GM04504 (cell line): ENCODE measurements at regions not wholly inside any gene's neighbourhood (a gene's known extent, or its start where the extent isn't known, plus 50 kb on each side); places are given as distances from the start of the nearest gene placed in this dataset.
"Not testable (repeated sequence)": the region's sequence is repeated elsewhere in the genome, so short reads cannot be mapped to it uniquely, and the experiment has no call there.

Source experiments
- DNase-seq: peaks from one replicate; pipeline ENCODE4 v3.0.0-alpha.2; 2012; ENCODE audit warnings: low read depth

GRCh38 chr4:148955564-148956297 lies 513.5 kb upstream of the NR3C2 start:
- DNase-seq: no peak

- DNase-seq: no peak
These were observed 512.0 kb upstream of the NR3C2 start for GRCh38 chr4:148954011-148954749.

DNA sequence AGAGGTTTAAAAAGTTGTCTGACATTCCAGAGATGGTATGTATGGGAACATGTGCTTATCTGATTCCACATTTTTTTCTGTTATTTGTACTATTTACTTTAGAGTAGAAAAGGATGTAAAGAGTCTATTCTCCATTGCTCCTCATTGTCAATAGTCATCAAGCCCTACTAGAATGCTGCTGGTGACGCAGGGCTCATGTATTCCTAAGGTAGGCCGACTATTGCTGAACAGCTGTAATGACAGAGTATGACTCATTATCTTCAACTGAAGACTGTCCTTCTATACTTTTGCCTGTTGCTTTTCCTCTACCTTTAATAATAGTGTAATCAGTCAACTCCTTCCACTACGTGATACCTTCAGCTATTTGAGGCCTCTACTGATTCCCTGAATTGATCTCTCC lies 509.1 kb upstream of the NR3C2 start:
- no peak for DNase-seq

- DNase-seq: no peak
These were observed 504.1 kb upstream of the NR3C2 start for GRCh38 chr4:148946271-148946670.

DNA sequence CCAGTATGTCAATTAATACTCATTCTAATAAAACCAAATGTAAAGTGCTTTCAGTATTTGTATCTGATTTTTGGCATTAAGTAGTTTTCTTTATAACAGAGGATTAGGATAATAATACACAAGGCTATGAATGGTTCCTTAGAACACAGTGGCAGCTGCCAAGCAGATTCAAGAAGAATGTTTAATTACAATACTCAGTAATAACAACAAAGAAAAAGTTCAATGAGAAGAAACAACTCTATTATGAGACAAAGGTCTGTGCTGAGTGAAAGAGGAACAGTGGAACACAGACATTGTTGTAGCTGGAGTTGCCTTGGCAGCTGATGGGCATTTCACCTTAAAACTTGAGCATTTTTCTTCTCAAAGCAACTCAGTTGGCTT lies 502.6 kb upstream of the NR3C2 start:
- DNase-seq: no peak

DNA sequence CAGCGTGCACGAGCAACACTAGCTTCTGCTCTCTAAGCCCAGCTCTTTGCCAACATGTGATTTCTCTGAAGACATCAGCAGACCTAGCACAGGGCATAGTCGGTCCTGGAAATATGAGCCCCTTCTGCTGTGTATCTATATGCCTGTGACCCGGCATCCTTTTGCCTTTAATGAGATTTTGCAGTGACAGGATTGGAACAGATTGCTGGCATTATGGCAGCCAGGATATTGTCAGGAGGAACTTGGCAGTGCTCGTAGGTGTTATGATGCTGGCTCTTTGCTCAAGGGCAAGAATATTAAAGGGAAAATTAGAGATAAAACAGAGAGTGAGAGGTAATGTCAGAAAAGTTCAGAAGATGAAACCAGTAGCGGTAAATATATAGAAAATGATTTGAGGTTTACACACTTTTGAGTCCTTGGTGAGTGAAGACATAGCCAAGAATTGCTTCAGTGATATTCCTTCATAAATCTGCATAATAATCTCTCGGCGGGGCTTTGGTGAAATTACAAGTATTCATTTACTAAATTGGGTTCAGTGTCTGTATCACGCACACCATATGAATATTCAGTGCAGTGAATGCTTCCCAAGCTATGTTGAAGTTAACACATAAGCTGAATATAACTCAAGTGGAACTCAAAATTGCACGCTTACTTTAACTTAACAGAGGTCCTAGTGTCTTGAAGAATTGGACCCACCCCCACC lies 502.1 kb upstream of the NR3C2 start:
- DNase-seq: no peak

DNA sequence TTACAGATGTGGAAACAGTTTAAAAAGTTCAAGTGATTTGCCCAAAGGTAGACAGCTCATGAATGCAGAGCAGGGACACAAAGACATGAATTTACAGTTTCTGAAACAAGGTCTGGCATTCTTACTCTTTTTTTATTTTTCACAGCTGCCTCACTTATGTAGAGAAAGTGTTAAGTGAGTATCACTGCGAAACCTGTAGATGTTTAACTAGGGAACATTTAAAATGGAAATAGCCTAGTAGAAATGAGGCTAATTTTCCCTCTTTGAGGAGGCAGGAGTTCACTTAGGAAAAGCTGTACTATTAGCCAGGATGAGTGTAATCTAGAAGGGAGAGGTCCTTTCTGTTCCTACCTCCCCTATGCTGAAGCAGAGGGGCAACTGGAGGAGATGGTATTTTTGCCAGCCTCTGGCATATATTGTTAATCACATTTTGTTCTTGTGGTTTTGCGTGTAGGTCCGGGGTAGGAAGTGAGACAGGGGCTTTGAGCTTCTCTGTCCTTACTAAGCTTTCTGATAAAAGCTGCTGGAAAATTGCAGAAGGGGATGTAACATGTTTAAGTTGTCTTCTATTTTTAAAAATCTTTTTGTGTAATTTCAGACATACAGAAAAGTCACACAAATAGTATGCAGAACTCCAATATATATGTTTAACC lies 492.8 kb upstream of the NR3C2 start:
- no peak for DNase-seq

- DNase-seq: no peak
These were observed 484.4 kb upstream of the NR3C2 start for GRCh38 chr4:148926276-148927260.

GRCh38 chr4:148923881-148924280 lies 481.7 kb upstream of the NR3C2 start:
- DNase-seq: no peak

DNA sequence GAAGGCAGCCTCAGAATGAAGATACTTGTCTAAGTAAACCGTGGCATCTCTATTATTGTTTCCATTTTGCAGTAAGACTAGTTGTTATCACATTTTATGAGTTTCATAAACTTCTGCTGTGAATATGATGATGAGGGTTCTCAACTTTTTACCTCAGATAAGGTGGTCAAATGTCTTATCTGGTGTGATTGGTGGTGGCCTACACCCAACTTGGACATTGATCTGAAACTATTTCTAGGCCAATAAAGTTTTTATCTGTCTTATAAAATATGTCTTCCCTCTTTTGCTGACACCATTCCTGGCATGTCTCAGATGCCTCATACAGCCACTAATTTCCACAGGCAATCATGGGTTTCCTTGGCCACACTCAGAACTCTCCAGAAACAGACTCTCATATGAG lies 480.3 kb upstream of the NR3C2 start:
- no peak for DNase-seq

DNA sequence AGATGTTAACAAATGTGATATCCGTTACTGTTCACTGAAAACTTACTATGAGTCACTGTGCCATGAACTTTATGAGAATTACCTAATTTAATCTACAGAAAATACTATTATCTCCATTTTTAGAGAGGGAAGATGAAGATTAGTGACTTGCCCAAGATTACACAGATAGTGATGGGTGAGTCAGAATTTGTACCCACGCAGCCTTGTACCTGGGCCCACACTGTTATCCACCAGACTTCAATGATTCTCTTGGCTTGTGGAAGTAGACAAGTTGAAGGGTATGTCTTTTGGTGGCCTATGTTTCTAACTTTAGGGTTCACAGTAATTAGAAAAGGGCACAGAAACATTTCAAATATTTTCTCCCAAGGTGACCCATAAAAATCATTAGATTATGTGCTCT lies 472.5 kb upstream of the NR3C2 start:
- no peak for DNase-seq

DNA sequence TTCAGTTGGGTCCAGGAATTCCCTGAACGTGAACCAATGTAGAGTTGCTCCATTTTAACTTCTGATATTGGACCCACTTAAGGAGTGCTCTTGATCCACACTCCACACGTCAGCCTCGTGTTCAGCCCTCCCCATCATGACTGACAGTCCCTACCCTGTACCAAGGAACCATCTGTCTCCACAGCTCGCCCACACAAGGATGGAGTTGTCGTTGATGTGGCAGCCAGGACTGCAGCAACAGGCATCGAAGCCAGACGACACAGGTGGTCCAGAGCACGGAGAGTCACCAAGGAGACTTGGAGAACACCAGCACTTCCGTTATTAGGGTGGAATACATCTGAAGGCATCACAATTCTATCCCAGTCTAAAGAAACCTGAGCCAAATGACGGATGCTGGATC lies 472.1 kb upstream of the NR3C2 start:
- DNase-seq: no peak

DNA sequence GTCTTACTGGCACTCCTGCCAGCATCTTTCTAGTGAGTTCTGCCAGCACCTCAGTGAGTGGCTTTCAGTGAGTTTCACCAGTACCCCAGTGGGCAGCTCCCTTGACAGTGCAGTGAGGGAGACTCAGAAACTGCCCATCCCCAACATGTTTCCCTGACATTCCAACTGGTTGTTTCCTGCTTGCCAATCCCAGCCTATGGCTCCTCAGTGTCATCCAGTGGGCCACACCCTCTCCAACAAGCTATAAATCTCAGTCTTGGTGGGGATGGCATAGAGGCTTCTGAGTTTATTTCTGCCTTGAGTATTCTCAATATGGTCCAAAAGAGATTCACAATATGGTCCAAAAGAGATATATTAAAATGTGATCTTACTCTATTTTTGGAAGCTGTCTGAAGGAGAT lies 461.2 kb upstream of the NR3C2 start:
- no peak for DNase-seq

GRCh38 chr4:148901075-148901705 lies 459.0 kb upstream of the NR3C2 start:
- DNase-seq: no peak

DNA sequence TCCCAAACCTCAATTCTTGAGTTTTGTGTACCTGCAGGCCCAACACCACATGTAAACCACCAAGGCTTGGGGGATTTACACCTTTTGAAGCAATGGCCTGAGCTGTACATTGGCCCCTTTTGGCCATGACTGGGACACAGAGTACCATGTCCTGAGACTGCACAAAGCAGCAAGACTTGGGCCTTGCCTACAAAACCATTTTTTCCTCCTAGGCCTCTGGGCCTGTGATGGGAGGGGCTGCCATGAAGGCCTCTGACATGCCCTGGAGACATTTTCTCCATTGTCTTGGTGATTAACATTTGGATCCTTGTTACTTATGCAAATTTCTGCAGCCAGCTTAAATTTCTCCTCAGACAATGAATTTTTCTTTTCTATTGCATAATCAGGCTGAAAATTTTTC lies 455.9 kb upstream of the NR3C2 start:
- DNase-seq: not testable (repeated sequence)

DNA sequence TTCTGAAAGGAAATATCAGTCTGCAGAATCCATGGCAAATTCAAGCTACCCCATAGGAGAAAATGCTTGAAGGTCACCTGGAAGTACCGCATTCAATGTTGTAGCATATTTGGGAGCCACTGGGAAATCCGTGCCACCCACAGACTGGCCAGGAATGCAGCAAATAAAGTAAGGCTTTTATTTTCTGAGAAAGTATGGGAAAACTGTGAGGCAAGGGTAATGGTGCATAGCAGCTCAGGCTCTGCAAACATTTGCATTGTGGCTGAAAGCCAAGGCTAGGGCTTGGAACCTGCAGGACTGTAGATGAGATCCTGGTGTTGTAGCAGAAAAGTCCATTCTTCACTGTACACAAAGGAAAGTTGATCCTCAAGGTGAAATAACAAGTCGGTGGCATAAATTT lies 450.9 kb upstream of the NR3C2 start:
- no peak for DNase-seq

GRCh38 chr4:148883891-148884290 lies 441.7 kb upstream of the NR3C2 start:
- DNase-seq: no peak

DNA sequence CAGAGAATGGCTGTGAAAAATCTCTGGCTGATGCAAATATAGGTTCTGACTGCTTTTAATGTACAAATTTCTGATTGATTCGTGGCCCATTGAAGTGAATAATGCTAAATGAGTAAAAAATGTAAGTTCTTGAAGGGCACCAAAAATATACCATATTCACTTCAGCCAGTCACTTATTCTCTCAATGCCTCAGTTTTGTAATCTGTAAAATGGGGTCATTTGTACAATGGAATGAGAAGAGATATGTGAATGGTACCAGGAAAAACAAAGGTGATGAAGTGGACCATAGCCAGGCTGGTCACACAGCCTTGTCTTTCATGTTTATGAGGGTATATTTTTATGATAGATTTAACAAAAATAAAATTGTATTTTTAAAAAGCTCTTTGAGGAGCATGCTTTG lies 441.2 kb upstream of the NR3C2 start:
- DNase-seq: no peak

DNA sequence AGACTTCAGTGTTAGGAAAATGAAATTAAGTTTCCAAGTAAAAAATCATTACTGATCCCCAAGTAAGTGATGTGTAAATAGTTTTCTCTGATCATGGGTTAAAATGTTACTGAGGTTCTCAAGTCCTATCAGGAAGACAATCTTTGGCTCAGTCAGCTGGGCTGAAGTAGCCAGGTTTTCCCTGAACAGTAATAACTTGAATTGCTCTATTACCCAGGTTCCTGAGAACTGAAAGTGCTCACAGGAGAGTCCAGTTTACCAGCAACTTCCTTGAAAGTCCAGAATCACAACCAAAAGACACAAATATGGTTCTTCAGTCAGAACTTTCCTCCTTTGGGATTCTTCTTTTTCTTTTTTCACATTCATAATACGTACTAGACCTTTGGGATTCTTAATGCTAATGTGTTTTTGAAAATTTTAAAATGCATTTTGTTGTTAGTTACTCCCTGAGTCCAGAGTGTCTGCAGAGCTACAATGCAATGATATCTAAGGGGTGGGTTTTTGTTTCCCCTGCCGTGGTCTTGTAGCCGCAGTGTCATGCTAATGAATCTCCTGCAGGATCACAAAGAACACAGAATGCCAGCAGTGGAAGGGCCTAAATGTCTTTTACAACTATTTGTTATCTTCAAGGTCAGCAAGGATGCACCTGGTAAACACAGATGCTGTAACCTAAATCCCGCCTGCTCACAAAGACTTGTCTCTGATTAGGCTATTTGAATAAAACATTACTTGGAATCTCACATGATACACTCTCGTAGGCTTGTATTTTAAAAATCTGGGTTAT lies 439.8 kb upstream of the NR3C2 start:
- DNase-seq: no peak

- no peak for DNase-seq
These were observed 432.1 kb upstream of the NR3C2 start for GRCh38 chr4:148874331-148874730.
